GM19372 (cell line): ENCODE measurements at regions not wholly inside any gene's neighbourhood (a gene's known extent, or its start where the extent isn't known, plus 50 kb on each side); places are given as distances from the start of the nearest gene placed in this dataset.

Experiments
- ATAC-seq: cut with Tn5 transposase; IDR thresholded peaks from one replicate; pipeline ENCODE4 v1.9.1; 2021; ENCODE audit warnings: mild to moderate bottlenecking, low read depth, moderate library complexity; ENCODE audit not compliant: unreplicated experiment

GRCh38 chr3:116920826-116921610, 211.4 kb downstream of the TUSC7 start:
- no peak for ATAC-seq

- ATAC-seq = no peak
Measured at GRCh38 chr3:116927918-116928317, 218.3 kb downstream of the TUSC7 start.

- ATAC-seq = no peak
Measured at GRCh38 chr3:116929505-116930222, 220.1 kb downstream of the TUSC7 start.

GRCh38 chr3:116930786-116931185, 221.2 kb downstream of the TUSC7 start:
- ATAC-seq = no peak

GRCh38 chr3:116939091-116939490, 229.5 kb downstream of the TUSC7 start:
- ATAC-seq = no peak

- ATAC-seq = no peak
Measured at GRCh38 chr3:116939550-116939949, 230.0 kb downstream of the TUSC7 start.

GRCh38 chr3:116940719-116941118, 231.1 kb downstream of the TUSC7 start:
- no peak for ATAC-seq

GRCh38 chr3:116946376-116946775, 236.8 kb downstream of the TUSC7 start:
- no peak for ATAC-seq

- ATAC-seq = no peak
Measured at GRCh38 chr3:116947148-116947547, 237.6 kb downstream of the TUSC7 start.

GRCh38 chr3:116947809-116948208, 238.2 kb downstream of the TUSC7 start:
- ATAC-seq = no peak

GRCh38 chr3:116950301-116951055, 240.9 kb downstream of the TUSC7 start:
- ATAC-seq = no peak

GRCh38 chr3:116951610-116952009, 242.0 kb downstream of the TUSC7 start:
- ATAC-seq = no peak

GRCh38 chr3:116958291-116958690, 248.7 kb downstream of the TUSC7 start:
- no peak for ATAC-seq

- ATAC-seq = no peak
Measured at GRCh38 chr3:116961106-116961505, 251.5 kb downstream of the TUSC7 start.

GRCh38 chr3:116963802-116964201, 254.2 kb downstream of the TUSC7 start:
- ATAC-seq = no peak

- no peak for ATAC-seq
Measured at GRCh38 chr3:116966649-116967048, 257.1 kb downstream of the TUSC7 start.

- no peak for ATAC-seq
Measured at GRCh38 chr3:116969135-116969534, 259.6 kb downstream of the TUSC7 start.

- no peak for ATAC-seq
Measured at GRCh38 chr3:116969646-116970045, 260.1 kb downstream of the TUSC7 start.

- ATAC-seq = no peak
Measured at GRCh38 chr3:116971531-116971930, 262.0 kb downstream of the TUSC7 start.

- ATAC-seq = no peak
Measured at GRCh38 chr3:116974702-116975101, 265.1 kb downstream of the TUSC7 start.

- ATAC-seq = no peak
Measured at GRCh38 chr3:116977441-116977840, 267.9 kb downstream of the TUSC7 start.
